HG02763 (cell line): ENCODE measurements at regions not wholly inside any gene's neighbourhood (a gene's known extent, or its start where the extent isn't known, plus 50 kb on each side); places are given as distances from the start of the nearest gene placed in this dataset.

Experiments
- ATAC-seq: cut with Tn5 transposase; IDR thresholded peaks from one replicate; pipeline ENCODE4 v1.9.1; 2021; ENCODE audit warnings: mild to moderate bottlenecking, moderate library complexity; ENCODE audit not compliant: unreplicated experiment

GRCh38 chr1:119298687-119299303 lies 69.8 kb upstream of the HAO2 start:
- ATAC-seq, result no peak

- no peak for ATAC-seq
Observed at GRCh38 chr1:119302011-119302410, 66.6 kb upstream of the HAO2 start.

- no peak for ATAC-seq
Observed at GRCh38 chr1:119308130-119308700, 60.4 kb upstream of the HAO2 start.

- ATAC-seq, result no peak
Observed at GRCh38 chr1:119308806-119309205, 59.8 kb upstream of the HAO2 start.

GRCh38 chr1:119310301-119310700 lies 58.3 kb upstream of the HAO2 start:
- no peak for ATAC-seq

- ATAC-seq, result no peak
Observed at GRCh38 chr1:119312500-119312899, 56.1 kb upstream of the HAO2 start.

- ATAC-seq, result no peak
Observed at GRCh38 chr1:119314001-119314796, 54.4 kb upstream of the HAO2 start.

- ATAC-seq, result no peak
Observed at GRCh38 chr1:119316870-119317416, 51.6 kb upstream of the HAO2 start.

GRCh38 chr1:119318466-119319309 lies 49.9 kb upstream of the HAO2 start:
- ATAC-seq, result peak; percentile 73
